Tibial nerve (tissue), 4 donors: ENCODE measurements at regions not wholly inside any gene's neighbourhood (a gene's known extent, or its start where the extent isn't known, plus 50 kb on each side); places are given as distances from the start of the nearest gene placed in this dataset.

Experiments used
- CTCF ChIP-seq, 5 experiments: fragments of 200-600 bp in 3 of 5; fragments of 450-650 bp in 2 of 5; sonication (generic) in 3 of 5; IDR thresholded peaks; one replicate each; pipeline ENCODE4 v1.5.1; 2016 to 2019; ENCODE audit warnings: antibody characterized with exemption in 5 of 5, mild to moderate bottlenecking in 3 of 5, moderate library complexity in 2 of 5
- EP300 ChIP-seq, 2 donors: sonication (generic); formaldehyde crosslinking; IDR thresholded peaks; one replicate each; pipeline ENCODE4 v1.6.1; 2017; ENCODE audit warnings: antibody characterized with exemption in 2 of 2, mild to moderate bottlenecking in 1 of 2
- POLR2A ChIP-seq, 2 donors: fragments of 450-650 bp; IDR thresholded peaks; one replicate each; pipeline ENCODE4 v1.6.1; 2017; ENCODE audit warnings: antibody characterized with exemption in 2 of 2, mild to moderate bottlenecking in 2 of 2, moderate library complexity in 2 of 2

GRCh38 chr19:28577666-28578065 lies 635.3 kb downstream of the UQCRFS1 start:
- no peak for TF ChIP-seq CTCF (IDR thresholded peaks at IDR 0.05)
- no peak for TF ChIP-seq POLR2A (IDR thresholded peaks at IDR 0.05)
- no peak for TF ChIP-seq EP300 (IDR thresholded peaks at IDR 0.05)
